ENCODE measurements at regions not wholly inside any gene's neighbourhood (a gene's known extent, or its start where the extent isn't known, plus 50 kb on each side); places are given as distances from the start of the nearest gene placed in this dataset.

GRCh38 chr9:21744320-21744719 lies 58.1 kb upstream of the MTAP start:
- H3K27me3 ChIP-seq, result no peaks in the 10 kb centered on the region
- TF ChIP-seq EP300 (IDR thresholded peaks at IDR 0.05), result no peak
- no peak for TF ChIP-seq POLR2A (IDR thresholded peaks at IDR 0.05)
- no peak for TF ChIP-seq CTCF (IDR thresholded peaks at IDR 0.05)
- no peak for TF ChIP-seq POLR2AphosphoS5 (IDR thresholded peaks at IDR 0.05)
- DNase-seq, result no peak
- no peak overlapping the region for H3K4me3 ChIP-seq
- no peaks in the 10 kb centered on the region for H3K9me3 ChIP-seq
- no peaks in the 10 kb centered on the region for H3K4me1 ChIP-seq
- intact Hi-C loops (cut with DNase I; ENCODE audit: low total_unique reads), result no loop called here
- 30 to 46% (median 45%) methylated on average over 3 of the region's 3 CpGs for WGBS, 5 donors
- no peaks in the 10 kb centered on the region for H3K36me3 ChIP-seq
- no peak overlapping the region for H3K27ac ChIP-seq

DNA sequence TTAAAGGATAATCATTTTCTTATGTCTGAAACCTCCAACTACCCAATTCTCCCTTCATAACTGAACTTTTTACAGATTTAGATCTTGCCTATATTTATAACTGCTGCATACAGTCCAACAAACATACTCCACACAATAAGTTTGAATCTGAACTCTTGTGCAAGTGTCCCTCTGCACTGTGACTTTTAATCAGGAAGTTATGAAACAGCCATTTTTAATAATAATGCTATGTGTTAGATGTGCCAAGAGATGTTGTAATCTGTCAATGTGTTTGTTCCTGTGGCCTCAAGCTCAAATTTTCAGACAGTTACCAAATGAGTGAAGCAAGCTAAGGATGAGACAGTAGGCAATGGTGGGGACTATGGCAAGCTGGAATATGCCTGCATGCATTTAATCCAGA lies 57.6 kb upstream of the MTAP start:
- DNase-seq, result no peak
- Histone ChIP-seq H3K9me3 (no peaks in the 10 kb centered on the region), H3K36me3 (no peaks in the 10 kb centered on the region), H3K4me3 (no peak overlapping the region), H3K27me3 (no peaks in the 10 kb centered on the region), H3K4me1 (no peaks in the 10 kb centered on the region), H3K27ac (no peak overlapping the region)
- intact Hi-C loops (cut with DNase I; ENCODE audit: low total_unique reads), result no loop called here
- no peak for TF ChIP-seq CTCF (IDR thresholded peaks at IDR 0.05)
- no peak for TF ChIP-seq POLR2A (IDR thresholded peaks at IDR 0.05)
- no peak for TF ChIP-seq POLR2AphosphoS5 (IDR thresholded peaks at IDR 0.05)
- no peak for TF ChIP-seq EP300 (IDR thresholded peaks at IDR 0.05)

DNA sequence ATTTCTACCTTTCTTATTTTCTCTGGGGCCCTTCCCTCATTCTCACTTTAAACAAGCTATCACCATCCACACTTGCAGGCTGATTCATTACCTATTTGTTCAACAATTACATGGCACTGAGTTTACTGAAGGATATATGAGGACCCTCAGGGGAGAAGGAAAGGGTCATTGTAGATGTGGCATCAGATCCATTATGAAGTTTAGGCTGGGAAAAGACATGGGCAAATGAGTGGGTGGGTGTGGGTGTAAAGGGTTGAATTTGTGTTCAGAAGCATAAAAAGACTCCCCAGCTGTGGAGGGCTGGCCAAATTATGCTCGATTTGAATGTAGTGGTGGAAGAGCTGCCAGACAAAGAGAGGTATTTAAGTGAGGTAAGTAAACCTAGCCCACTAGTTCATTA lies 55.9 kb upstream of the MTAP start:
- H3K27ac ChIP-seq, result no peak overlapping the region
- H3K4me3 ChIP-seq, result no peak overlapping the region
- H3K9me3 ChIP-seq, result no peaks in the 10 kb centered on the region
- no peak for DNase-seq
- H3K36me3 ChIP-seq, result no peaks in the 10 kb centered on the region
- TF ChIP-seq CTCF (IDR thresholded peaks at IDR 0.05) (no peak), POLR2A (IDR thresholded peaks at IDR 0.05) (no peak), EP300 (IDR thresholded peaks at IDR 0.05) (no peak), POLR2AphosphoS5 (IDR thresholded peaks at IDR 0.05) (no peak)
- intact Hi-C loops (cut with DNase I; ENCODE audit: low total_unique reads), result no loop called here
- H3K4me1 ChIP-seq, result no peaks in the 10 kb centered on the region
- 36 to 68% (median 54%) methylated on average over 1 of the region's 1 CpG for WGBS, 5 donors
- H3K27me3 ChIP-seq, result no peaks in the 10 kb centered on the region

DNA sequence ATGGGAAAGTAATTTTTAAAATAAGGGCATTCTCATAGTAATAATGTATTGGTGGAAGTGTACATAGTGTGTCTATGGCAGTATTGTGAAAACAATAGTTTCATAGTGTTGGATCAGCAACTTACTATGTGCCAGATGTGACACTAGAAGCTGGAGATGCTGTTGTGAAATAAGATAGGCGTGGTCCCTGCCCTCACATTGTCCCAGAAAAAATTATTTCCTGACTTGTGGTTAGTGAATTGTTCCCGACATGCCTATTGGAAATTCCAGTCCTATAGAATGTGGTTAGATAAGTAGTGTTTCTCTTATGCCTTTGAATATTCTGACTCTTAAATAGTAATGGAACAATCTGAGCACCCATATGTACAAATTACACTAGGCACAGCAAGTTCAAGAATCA lies 55.3 kb upstream of the MTAP start:
- TF ChIP-seq POLR2A (IDR thresholded peaks at IDR 0.05) (no peak), CTCF (IDR thresholded peaks at IDR 0.05) (no peak), POLR2AphosphoS5 (IDR thresholded peaks at IDR 0.05) (no peak), EP300 (IDR thresholded peaks at IDR 0.05) (no peak)
- WGBS, 5 donors, result 36 to 56% (median 53%) methylated on average over 2 of the region's 2 CpGs
- no peak for DNase-seq
- no peak overlapping the region for H3K4me3 ChIP-seq
- no peaks in the 10 kb centered on the region for H3K36me3 ChIP-seq
- intact Hi-C loops (cut with DNase I; ENCODE audit: low total_unique reads), result no loop called here
- H3K9me3 ChIP-seq, result no peaks in the 10 kb centered on the region
- H3K27me3 ChIP-seq, result no peaks in the 10 kb centered on the region
- no peaks in the 10 kb centered on the region for H3K4me1 ChIP-seq
- no peak overlapping the region for H3K27ac ChIP-seq

All from stomach (tissue), 8 donors.